T-helper 2 cell treated with Interferon-gamma antibody and Interleukin-4, amounts not matched to agents 5 μg/mL and 100 μg/mL, for 36 hours (primary cell): ENCODE measurements at regions not wholly inside any gene's neighbourhood (a gene's known extent, or its start where the extent isn't known, plus 50 kb on each side); places are given as distances from the start of the nearest gene placed in this dataset.
"Not testable (repeated sequence)": the region's sequence is repeated elsewhere in the genome, so short reads cannot be mapped to it uniquely, and the experiment has no call there.

ENCODE experiments used
- DNase-seq: peaks from one replicate; pipeline ENCODE4 v3.0.0; 2021; ENCODE audit warnings: low spot score
- H3K27ac Mint-ChIP-seq: one replicate; pipeline ENCODE4 v1.8.0; 2021; ENCODE audit warnings: mild to moderate bottlenecking, mixed read lengths
- H3K27me3 Mint-ChIP-seq: one replicate; pipeline ENCODE4 v1.8.0; 2021; ENCODE audit warnings: low read depth, mixed read lengths
- H3K36me3 Mint-ChIP-seq: one replicate; pipeline ENCODE4 v1.8.0; 2021; ENCODE audit warnings: low read depth, mixed read lengths
- H3K4me1 Mint-ChIP-seq: one replicate; pipeline ENCODE4 v1.8.0; 2021; ENCODE audit warnings: low read depth, mixed read lengths
- H3K4me3 Mint-ChIP-seq: one replicate; pipeline ENCODE4 v1.8.0; 2022; ENCODE audit warnings: mild to moderate bottlenecking, moderate library complexity, mixed read lengths
- H3K9me3 Mint-ChIP-seq: one replicate; pipeline ENCODE4 v1.8.0; 2021; ENCODE audit warnings: mixed read lengths

GRCh38 chr12:115870021-115870420, 407.5 kb downstream of the MED13L start:
- Mint-ChIP-seq H3K4me3 (no peak overlapping the region), H3K27ac (no peak overlapping the region), H3K9me3 (no peaks in the 10 kb centered on the region), H3K27me3 (peaks cover 13% of the 10 kb centered on the region), H3K36me3 (no peaks in the 10 kb centered on the region), H3K4me1 (peaks cover 4% of the 10 kb centered on the region)
- no peak for DNase-seq

GRCh38 chr12:115869604-115870003, 407.9 kb downstream of the MED13L start:
- Mint-ChIP-seq H3K4me1 (peaks cover 4% of the 10 kb centered on the region), H3K27ac (no peak overlapping the region), H3K36me3 (no peaks in the 10 kb centered on the region), H3K27me3 (peaks cover 12% of the 10 kb centered on the region), H3K4me3 (no peak overlapping the region), H3K9me3 (no peaks in the 10 kb centered on the region)
- DNase-seq: no peak

- Mint-ChIP-seq H3K9me3 (no peaks in the 10 kb centered on the region), H3K27ac (no peak overlapping the region)
Observed at GRCh38 chr12:115868624-115869023, 408.9 kb downstream of the MED13L start.

GRCh38 chr12:115867854-115868253, 409.6 kb downstream of the MED13L start:
- H3K4me1 Mint-ChIP-seq: no peaks in the 10 kb centered on the region
- H3K27ac Mint-ChIP-seq: no peak overlapping the region
- no peak for DNase-seq
- no peaks in the 10 kb centered on the region for H3K9me3 Mint-ChIP-seq
- H3K4me3 Mint-ChIP-seq: no peak overlapping the region
- peaks cover 4% of the 10 kb centered on the region for H3K27me3 Mint-ChIP-seq
- H3K36me3 Mint-ChIP-seq: no peaks in the 10 kb centered on the region

More at GRCh38 chr12:115868624-115869023, 408.9 kb downstream of the MED13L start:
- no peak overlapping the region for H3K4me3 Mint-ChIP-seq
- DNase-seq: no peak
- H3K36me3 Mint-ChIP-seq: no peaks in the 10 kb centered on the region
- no peaks in the 10 kb centered on the region for H3K4me1 Mint-ChIP-seq
- H3K27me3 Mint-ChIP-seq: peaks cover 10% of the 10 kb centered on the region

GRCh38 chr12:115866909-115867525, 410.5 kb downstream of the MED13L start:
- Mint-ChIP-seq H3K4me3 (no peak overlapping the region), H3K4me1 (no peaks in the 10 kb centered on the region), H3K27ac (no peak overlapping the region), H3K27me3 (peaks cover 3% of the 10 kb centered on the region), H3K36me3 (no peaks in the 10 kb centered on the region), H3K9me3 (no peaks in the 10 kb centered on the region)
- no peak for DNase-seq

GRCh38 chr12:115866281-115866680, 411.2 kb downstream of the MED13L start:
- H3K27me3 Mint-ChIP-seq, H3K27ac Mint-ChIP-seq, H3K4me3 Mint-ChIP-seq, H3K4me1 Mint-ChIP-seq, DNase-seq, H3K9me3 Mint-ChIP-seq, H3K36me3 Mint-ChIP-seq: not testable (repeated sequence)

- no peak overlapping the region for H3K4me3 Mint-ChIP-seq
- DNase-seq: no peak
- H3K27ac Mint-ChIP-seq: no peak overlapping the region
Observed at GRCh38 chr12:115864396-115864795, 413.1 kb downstream of the MED13L start.

GRCh38 chr12:115860619-115861018, 416.9 kb downstream of the MED13L start:
- no peak for DNase-seq
- no peaks in the 10 kb centered on the region for H3K4me1 Mint-ChIP-seq
- H3K4me3 Mint-ChIP-seq: no peak overlapping the region
- H3K36me3 Mint-ChIP-seq: no peaks in the 10 kb centered on the region
- H3K9me3 Mint-ChIP-seq: no peaks in the 10 kb centered on the region
- H3K27ac Mint-ChIP-seq: no peak overlapping the region
- peaks cover 3% of the 10 kb centered on the region for H3K27me3 Mint-ChIP-seq

More at GRCh38 chr12:115864396-115864795, 413.1 kb downstream of the MED13L start:
- Mint-ChIP-seq H3K36me3 (no peaks in the 10 kb centered on the region), H3K4me1 (no peaks in the 10 kb centered on the region), H3K9me3 (no peaks in the 10 kb centered on the region), H3K27me3 (no peaks in the 10 kb centered on the region)

GRCh38 chr12:115859231-115859630, 418.3 kb downstream of the MED13L start:
- Mint-ChIP-seq H3K4me1 (no peaks in the 10 kb centered on the region), H3K9me3 (no peaks in the 10 kb centered on the region), H3K27me3 (peaks cover 3% of the 10 kb centered on the region), H3K36me3 (no peaks in the 10 kb centered on the region), H3K4me3 (no peak overlapping the region), H3K27ac (no peak overlapping the region)
- no peak for DNase-seq

- no peak for DNase-seq
- no peaks in the 10 kb centered on the region for H3K36me3 Mint-ChIP-seq
- H3K4me3 Mint-ChIP-seq: no peak overlapping the region
- H3K4me1 Mint-ChIP-seq: no peaks in the 10 kb centered on the region
- H3K27ac Mint-ChIP-seq: no peak overlapping the region
- H3K9me3 Mint-ChIP-seq: no peaks in the 10 kb centered on the region
- peaks cover 3% of the 10 kb centered on the region for H3K27me3 Mint-ChIP-seq
Observed at GRCh38 chr12:115857923-115858322, 419.6 kb downstream of the MED13L start.

GRCh38 chr12:115857160-115857920, 420.2 kb downstream of the MED13L start:
- Mint-ChIP-seq H3K4me3 (no peak overlapping the region), H3K4me1 (no peaks in the 10 kb centered on the region), H3K27ac (no peak overlapping the region), H3K36me3 (no peaks in the 10 kb centered on the region), H3K9me3 (no peaks in the 10 kb centered on the region), H3K27me3 (peaks cover 3% of the 10 kb centered on the region)
- DNase-seq: no peak

- H3K36me3 Mint-ChIP-seq: no peaks in the 10 kb centered on the region
- no peak for DNase-seq
- no peaks in the 10 kb centered on the region for H3K9me3 Mint-ChIP-seq
- H3K27ac Mint-ChIP-seq: no peak overlapping the region
- H3K4me1 Mint-ChIP-seq: no peaks in the 10 kb centered on the region
- H3K4me3 Mint-ChIP-seq: no peak overlapping the region
- H3K27me3 Mint-ChIP-seq: no peaks in the 10 kb centered on the region
Observed at GRCh38 chr12:115852054-115852453, 425.4 kb downstream of the MED13L start.

- Mint-ChIP-seq H3K27ac (no peak overlapping the region), H3K9me3 (no peaks in the 10 kb centered on the region), H3K4me3 (no peak overlapping the region), H3K36me3 (no peaks in the 10 kb centered on the region), H3K27me3 (no peaks in the 10 kb centered on the region), H3K4me1 (no peaks in the 10 kb centered on the region)
- no peak for DNase-seq
Observed at GRCh38 chr12:115850957-115851356, 426.5 kb downstream of the MED13L start.

- Mint-ChIP-seq H3K9me3 (no peaks in the 10 kb centered on the region), H3K4me1 (no peaks in the 10 kb centered on the region)
Observed at GRCh38 chr12:115849262-115849943, 428.1 kb downstream of the MED13L start.

More at GRCh38 chr12:115849262-115849943, 428.1 kb downstream of the MED13L start:
- Mint-ChIP-seq H3K36me3 (no peaks in the 10 kb centered on the region), H3K27ac (no peak overlapping the region), H3K4me3 (no peak overlapping the region), H3K27me3 (no peaks in the 10 kb centered on the region)
- DNase-seq: no peak
